ENCODE measurements at regions not wholly inside any gene's neighbourhood (a gene's known extent, or its start where the extent isn't known, plus 50 kb on each side); places are given as distances from the start of the nearest gene placed in this dataset.
A peak's percentile ranks its signal among the peaks of the same experiment; 100 is the strongest.

GRCh38 chr17:77441130-77441920, 300.6 kb downstream of the SEC14L1 start:
- Histone ChIP-seq H3K4me1 (peaks cover 0 to 82% of the 10 kb centered on the region in 2 donors), H3K9me3 (no peaks in the 10 kb centered on the region), H3K4me3 (no peak overlapping the region), H3K36me3 (no peaks in the 10 kb centered on the region), H3K27me3 (no peaks in the 10 kb centered on the region), H3K27ac (no peak overlapping the region)
- no peak for DNase-seq (ENCODE audit: low spot score)
- TF ChIP-seq CTCF (IDR thresholded peaks at IDR 0.05), result no peak

DNA sequence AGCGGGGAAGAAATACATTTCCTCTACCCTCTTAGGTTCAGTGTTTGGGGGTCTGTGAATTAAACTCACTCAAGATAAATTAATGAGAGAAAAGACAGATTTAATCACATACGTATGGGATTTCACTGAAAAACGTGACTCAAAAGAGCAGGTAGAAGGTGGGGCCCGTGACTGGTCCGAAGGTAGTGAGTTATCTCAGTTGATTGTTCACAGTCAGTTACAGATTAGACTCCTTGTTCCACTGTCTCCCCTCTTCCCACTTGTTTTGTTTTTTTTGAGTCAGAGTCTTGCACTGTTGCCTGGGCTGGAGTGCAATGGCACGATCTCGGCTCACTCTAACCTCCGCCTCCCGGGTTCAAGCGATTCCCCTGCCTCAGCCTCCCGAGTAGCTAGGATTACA, 301.2 kb downstream of the SEC14L1 start:
- H3K4me1 ChIP-seq, result peaks cover 0 to 82% of the 10 kb centered on the region in 2 donors

GRCh38 chr17:77442976-77443747, 302.4 kb downstream of the SEC14L1 start:
- Histone ChIP-seq H3K27me3 (no peaks in the 10 kb centered on the region), H3K27ac (no peak overlapping the region), H3K9me3 (no peaks in the 10 kb centered on the region), H3K4me1 (peaks cover 0 to 73% of the 10 kb centered on the region in 2 donors), H3K4me3 (no peak overlapping the region), H3K36me3 (no peaks in the 10 kb centered on the region)
- no peak for DNase-seq (ENCODE audit: low spot score)
- no peak for TF ChIP-seq CTCF (IDR thresholded peaks at IDR 0.05)

More for the DNA sequence above, 301.2 kb downstream of the SEC14L1 start:
- no peak for DNase-seq (ENCODE audit: low spot score)
- no peaks in the 10 kb centered on the region for H3K27me3 ChIP-seq
- H3K27ac ChIP-seq, result no peak overlapping the region
- no peak for TF ChIP-seq CTCF (IDR thresholded peaks at IDR 0.05)
- no peaks in the 10 kb centered on the region for H3K36me3 ChIP-seq
- no peak overlapping the region for H3K4me3 ChIP-seq
- no peaks in the 10 kb centered on the region for H3K9me3 ChIP-seq

DNA sequence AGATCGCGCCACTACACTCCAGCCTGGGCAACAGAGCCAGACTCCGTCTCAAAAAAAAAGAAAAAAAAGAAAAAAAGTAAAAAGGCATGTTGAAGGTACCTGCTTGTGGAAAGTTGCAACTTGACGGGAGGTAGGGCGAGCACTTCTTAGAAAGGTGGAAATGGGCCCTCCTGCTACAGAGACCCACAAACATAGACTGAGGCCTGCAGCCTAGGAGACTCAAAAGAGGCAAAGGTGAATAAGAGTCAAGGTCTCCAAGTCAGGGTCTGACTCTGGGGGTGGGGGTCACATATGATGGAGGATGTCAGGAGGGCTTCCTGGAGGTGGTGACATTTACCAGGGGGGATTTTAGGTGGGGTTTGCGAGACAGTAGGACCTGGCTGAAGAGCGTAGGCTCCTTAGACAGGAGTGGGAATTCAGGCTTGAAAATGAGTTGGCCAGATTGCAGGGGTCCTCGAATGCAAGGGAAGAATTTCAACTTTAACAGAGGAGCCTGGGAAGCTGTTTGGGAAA, 303.0 kb downstream of the SEC14L1 start:
- no peak for DNase-seq (ENCODE audit: low spot score)
- Histone ChIP-seq H3K4me1 (peaks cover 0 to 67% of the 10 kb centered on the region in 2 donors), H3K27me3 (no peaks in the 10 kb centered on the region), H3K4me3 (no peak overlapping the region), H3K27ac (no peak overlapping the region), H3K9me3 (no peaks in the 10 kb centered on the region), H3K36me3 (no peaks in the 10 kb centered on the region)
- TF ChIP-seq CTCF (IDR thresholded peaks at IDR 0.05), result no peak

DNA sequence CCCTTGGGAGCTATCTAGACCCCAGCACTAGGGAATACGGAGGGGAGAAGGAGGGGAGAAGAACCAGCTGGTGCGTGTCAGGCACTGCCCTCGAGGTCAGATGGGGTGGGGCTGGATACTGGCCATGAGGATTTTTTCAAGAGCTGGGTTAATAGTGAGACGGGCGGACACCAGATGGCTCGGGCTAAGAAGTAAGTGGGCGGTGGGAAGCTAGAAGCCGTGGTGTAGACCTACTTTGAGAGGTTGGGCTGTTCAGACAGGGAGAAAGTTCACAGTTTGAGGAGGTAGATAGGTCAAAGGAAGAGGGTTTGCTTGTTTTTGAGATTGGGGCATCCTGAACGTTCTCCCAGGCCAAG, 303.8 kb downstream of the SEC14L1 start:
- no peak for DNase-seq (ENCODE audit: low spot score)
- H3K4me3 ChIP-seq, result no peak overlapping the region
- H3K27ac ChIP-seq, result peak overlapping the region; percentile 39 to 53

More for the DNA sequence above, 303.8 kb downstream of the SEC14L1 start:
- Histone ChIP-seq H3K9me3 (no peaks in the 10 kb centered on the region), H3K4me1 (peaks cover 0 to 66% of the 10 kb centered on the region in 2 donors), H3K36me3 (no peaks in the 10 kb centered on the region), H3K27me3 (no peaks in the 10 kb centered on the region)
- TF ChIP-seq CTCF (IDR thresholded peaks at IDR 0.05), result no peak

All from right atrium auricular region (tissue), 2 donors.